HG03571 (cell line): ENCODE measurements at regions not wholly inside any gene's neighbourhood (a gene's known extent, or its start where the extent isn't known, plus 50 kb on each side); places are given as distances from the start of the nearest gene placed in this dataset.
A peak's percentile ranks its signal among the peaks of the same experiment; 100 is the strongest.

Source experiments
- ATAC-seq: cut with Tn5 transposase; IDR thresholded peaks from one replicate; pipeline ENCODE4 v1.9.1; 2021; ENCODE audit not compliant: unreplicated experiment

- no peak for ATAC-seq
Observed at GRCh38 chr4:10765386-10765785, 80.8 kb upstream of the CLNK start.

- no peak for ATAC-seq
Observed at GRCh38 chr4:10762561-10762960, 78.0 kb upstream of the CLNK start.

DNA sequence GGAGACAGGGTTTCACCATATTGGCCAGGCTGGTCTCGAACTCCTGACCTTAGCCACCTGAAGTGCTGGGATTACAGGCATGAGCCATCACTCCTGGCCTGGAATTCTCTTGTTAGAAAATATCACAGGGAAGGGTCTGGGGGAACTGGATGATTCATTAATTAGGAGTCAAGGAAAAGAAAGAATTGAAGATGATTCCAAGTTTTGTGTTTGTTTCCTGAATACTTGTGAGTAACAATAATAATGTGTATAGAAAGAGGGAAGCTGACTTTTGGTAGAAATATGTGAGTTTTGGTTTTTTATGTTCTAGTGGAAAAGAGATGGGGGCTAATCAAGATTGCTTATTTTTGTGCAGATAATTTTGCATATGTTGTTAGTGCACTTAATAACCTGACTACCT, 77.3 kb upstream of the CLNK start:
- ATAC-seq: no peak

DNA sequence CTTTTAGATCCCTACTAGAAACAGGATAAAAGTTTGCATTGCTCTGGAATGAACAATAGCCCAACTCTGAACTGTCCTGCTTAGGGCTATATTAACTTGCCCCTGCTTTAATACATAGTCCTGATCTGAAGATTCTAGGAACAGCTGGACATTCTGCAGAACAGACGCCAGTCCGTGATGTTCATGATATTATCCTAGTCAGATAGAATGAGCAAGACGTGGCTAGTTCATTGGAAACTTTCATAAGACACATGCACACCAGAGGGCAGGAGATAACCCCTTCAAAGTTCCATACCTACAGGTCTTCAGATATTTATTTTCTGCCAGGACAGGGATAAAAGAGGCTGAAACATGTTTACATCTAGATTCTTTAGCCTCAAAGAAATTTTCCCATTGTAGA, 75.5 kb upstream of the CLNK start:
- ATAC-seq: no peak

GRCh38 chr4:10758906-10759305, 74.3 kb upstream of the CLNK start:
- ATAC-seq: no peak

- ATAC-seq: no peak
Observed at GRCh38 chr4:10753856-10754402, 69.4 kb upstream of the CLNK start.

GRCh38 chr4:10753336-10753735, 68.8 kb upstream of the CLNK start:
- ATAC-seq: no peak

DNA sequence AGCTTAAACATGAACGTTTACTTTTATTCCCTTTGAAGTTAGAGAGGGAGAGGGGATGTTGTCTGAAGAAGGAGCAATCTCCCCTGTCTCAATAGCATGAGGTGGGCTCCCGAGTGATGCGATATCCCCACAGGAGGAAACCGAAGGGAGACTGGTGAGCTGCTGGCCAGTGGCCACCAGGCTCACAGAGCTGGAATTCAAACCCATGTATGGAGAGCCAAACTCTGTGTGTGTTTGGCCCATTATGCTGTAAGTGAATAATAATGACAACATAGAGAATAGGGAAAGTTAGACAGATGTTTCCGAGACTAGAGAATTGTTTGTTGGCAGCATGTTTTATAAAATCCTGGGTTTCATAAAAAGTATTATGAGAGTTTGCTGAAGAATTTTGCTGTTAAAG, 66.1 kb upstream of the CLNK start:
- no peak for ATAC-seq

DNA sequence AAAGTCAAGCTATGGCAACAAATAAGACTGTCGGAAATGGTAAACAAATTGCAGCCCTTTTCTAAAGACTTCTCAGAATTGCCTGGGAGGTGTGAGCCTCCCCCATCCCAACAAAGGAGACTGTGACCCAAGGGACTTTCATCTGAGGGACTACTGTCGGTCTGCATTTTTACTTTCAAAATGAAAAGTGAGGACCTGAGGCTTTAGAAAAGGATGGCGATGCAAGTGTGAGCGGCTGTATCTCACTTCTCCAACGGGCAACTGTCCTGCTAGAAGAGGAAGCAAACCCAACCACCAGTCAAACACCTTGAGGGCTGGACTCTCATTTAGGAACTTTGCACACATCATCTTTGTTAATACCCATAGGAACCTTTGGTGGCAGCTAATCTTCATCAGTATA, 62.6 kb upstream of the CLNK start:
- peak; percentile 42 for ATAC-seq

DNA sequence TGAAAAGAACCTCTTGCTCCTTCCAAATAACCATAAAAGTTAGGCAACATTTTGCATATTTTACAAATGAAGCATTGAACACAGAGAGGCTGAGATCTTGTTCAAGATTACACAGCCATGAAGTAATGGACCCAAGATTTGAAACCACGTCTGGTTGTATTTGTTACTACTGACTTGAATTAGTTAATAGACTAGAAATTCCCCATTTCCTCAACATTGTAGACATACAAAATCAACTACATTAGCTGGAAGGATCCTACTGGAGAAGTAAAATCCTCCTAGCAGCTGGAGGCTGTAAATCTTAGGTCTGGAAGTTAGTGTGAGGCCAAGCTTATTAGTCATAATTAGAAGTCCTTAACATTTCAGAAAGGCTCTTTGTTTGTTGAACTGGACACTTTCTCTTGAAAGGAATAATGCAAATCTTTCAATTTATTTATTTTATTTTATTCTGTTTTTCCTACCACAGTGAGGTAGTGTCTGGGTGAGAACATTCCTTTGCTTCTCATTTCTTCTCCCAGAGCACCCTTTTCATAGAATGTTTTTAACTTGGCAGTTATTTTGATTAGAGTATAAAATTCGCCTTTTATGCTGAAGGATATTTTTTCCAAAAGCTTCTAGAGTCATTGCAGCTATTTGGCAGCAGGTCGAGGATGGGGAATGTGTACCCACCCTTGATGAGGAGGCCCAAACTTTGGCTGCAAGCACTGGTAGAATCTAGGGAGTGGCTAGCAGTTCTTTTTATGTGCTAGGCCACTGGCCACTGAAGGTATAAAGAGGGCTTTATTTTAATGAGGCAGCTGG, 62.0 kb upstream of the CLNK start:
- ATAC-seq: no peak

DNA sequence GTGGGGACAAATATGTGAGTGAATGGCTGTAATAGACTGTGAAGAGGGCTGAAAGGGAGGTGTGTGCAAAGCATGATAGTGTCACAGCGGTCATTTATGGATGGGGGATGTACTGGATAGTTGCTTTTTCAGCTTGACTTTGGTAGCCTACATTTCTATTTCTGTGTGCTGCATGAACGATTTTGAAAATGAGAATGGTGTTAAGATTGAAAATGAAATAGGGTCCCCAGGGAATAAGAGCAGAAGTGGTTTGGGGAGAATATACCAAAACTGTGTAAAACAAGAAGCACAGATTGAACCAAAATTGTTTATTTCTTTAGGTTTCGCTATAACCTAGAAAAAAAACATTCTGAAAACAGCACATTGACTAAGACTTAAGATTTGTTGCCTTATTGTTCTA, 58.8 kb upstream of the CLNK start:
- ATAC-seq: peak; percentile 58

DNA sequence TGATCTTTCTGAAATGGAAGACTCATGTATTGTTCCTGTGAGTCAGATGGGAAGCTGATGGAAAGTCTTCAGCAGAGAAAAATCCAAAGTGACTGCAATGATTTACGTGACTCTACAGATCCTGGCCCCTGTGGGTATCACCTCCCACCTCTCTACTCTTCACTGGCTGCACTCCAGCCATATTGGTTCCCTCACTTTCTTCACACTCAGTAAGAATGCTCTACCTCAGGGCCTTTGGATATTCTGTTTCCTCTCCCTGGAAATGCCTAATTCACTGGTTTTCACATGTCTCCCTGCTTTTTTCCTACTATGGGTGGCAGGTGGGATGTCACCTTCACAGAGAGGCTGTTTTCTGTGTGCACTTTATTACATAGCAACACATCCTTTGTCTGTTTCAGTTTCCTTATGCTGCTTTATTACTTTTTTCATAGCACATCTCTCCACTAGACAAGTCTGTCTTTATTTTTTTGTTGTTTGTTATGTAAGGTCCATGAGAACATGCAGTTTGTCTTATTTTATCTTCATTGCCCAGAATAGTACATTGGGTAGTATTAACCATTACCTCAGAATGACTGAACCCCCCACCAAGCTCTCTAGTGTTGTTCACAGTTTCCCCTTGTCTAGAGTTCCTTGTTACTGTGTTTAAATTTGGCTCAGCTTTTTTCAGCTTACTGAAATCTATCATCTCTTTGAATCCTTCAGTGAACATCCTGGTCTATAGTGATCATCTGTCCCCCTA, 57.6 kb upstream of the CLNK start:
- ATAC-seq: no peak

GRCh38 chr4:10740891-10741620, 56.5 kb upstream of the CLNK start:
- no peak for ATAC-seq

GRCh38 chr4:10740251-10740650, 55.7 kb upstream of the CLNK start:
- ATAC-seq: no peak

- ATAC-seq: no peak
Observed at GRCh38 chr4:10738826-10739489, 54.4 kb upstream of the CLNK start.

GRCh38 chr4:10737337-10737736, 52.8 kb upstream of the CLNK start:
- ATAC-seq: no peak

DNA sequence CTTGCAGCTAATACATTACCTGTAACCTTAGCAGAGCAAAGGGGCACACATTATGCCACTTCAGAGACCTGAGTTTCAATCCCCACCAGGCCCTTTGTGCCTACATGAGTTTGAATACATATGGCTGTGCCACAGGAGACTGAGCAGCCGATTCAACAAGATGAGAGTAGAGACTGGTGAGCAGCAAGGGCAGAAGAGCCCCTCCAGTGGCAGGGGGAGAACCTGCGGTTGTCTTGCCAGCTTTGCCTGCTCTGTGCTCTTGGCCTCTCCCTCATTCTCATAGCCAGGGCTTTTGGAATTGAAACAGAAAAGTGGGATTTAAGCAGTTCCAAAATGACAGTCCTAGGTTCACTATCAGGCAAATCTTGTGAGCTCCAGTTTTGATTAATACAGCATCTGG, 52.3 kb upstream of the CLNK start:
- ATAC-seq: no peak

GRCh38 chr4:10736266-10736665, 51.7 kb upstream of the CLNK start:
- ATAC-seq: no peak

GRCh38 chr4:10734697-10735096, 50.1 kb upstream of the CLNK start:
- no peak for ATAC-seq
